ENCODE measurements at regions not wholly inside any gene's neighbourhood (a gene's known extent, or its start where the extent isn't known, plus 50 kb on each side); places are given as distances from the start of the nearest gene placed in this dataset.

- ATAC-seq (no peak), DNase-seq (ENCODE audit: low read depth, low spot score) (no peak), FAIRE-seq (no peak)
- in situ Hi-C loops (cut with MboI) (no loop called here), intact Hi-C loops (cut with micrococcal nuclease; ENCODE audit: unreplicated experiment) (no loop called here)
- Histone ChIP-seq H3K4me2 (ENCODE audit: control insufficient read depth, insufficient read depth) (no peak overlapping the region), H4K20me1 (ENCODE audit: control insufficient read depth, insufficient read depth) (no peaks in the 10 kb centered on the region), H3K9me3 (replicated peaks; ENCODE audit: control insufficient read depth, insufficient read depth, low read length) (no peaks in the 10 kb centered on the region), H3K9ac (ENCODE audit: control insufficient read depth, insufficient read depth, low read length) (no peak overlapping the region), H3K4me3 (no peak overlapping the region), H3K36me3 (ENCODE audit: control insufficient read depth in 2 of 2, insufficient read depth in 2 of 2, low read length in 1 of 2) (no peaks in the 10 kb centered on the region), H3K27ac (ENCODE audit: control insufficient read depth, insufficient read depth) (no peak overlapping the region), H2AFZ (ENCODE audit: control insufficient read depth, low read depth, low read length) (no peak overlapping the region), H3K27me3 (replicated peaks in 1 of 2; ENCODE audit: control insufficient read depth in 2 of 2, insufficient read depth in 2 of 2, low read length in 1 of 2) (no peaks in the 10 kb centered on the region), H3K4me1 (ENCODE audit: control insufficient read depth, insufficient read depth, low read length) (no peaks in the 10 kb centered on the region), H3K79me2 (ENCODE audit: control insufficient read depth, insufficient read depth, low read length) (no peaks in the 10 kb centered on the region)
- no peak for TF ChIP-seq TCF7 (IDR thresholded peaks at IDR 0.05; ENCODE audit: borderline replicate concordance)
- 0% methylated on average over 5 of the region's 5 CpGs for WGBS (ENCODE audit: insufficient coverage, insufficient replicate concordance, low lambda C conversion rate, missing lambda C conversion rate)
- ChIA-PET POLR2A (no interaction called here), CTCF (no interaction called here), SMC1A (ENCODE audit: uncharacterized antibody, unreplicated experiment) (no interaction called here), RAD21 (ENCODE audit: unreplicated experiment) (no interaction called here)
- BruUV-seq (replicated peaks): no TSS peak
Measured at GRCh38 chr2:18467749-18468360, 92.6 kb downstream of the RDH14 start.

DNA sequence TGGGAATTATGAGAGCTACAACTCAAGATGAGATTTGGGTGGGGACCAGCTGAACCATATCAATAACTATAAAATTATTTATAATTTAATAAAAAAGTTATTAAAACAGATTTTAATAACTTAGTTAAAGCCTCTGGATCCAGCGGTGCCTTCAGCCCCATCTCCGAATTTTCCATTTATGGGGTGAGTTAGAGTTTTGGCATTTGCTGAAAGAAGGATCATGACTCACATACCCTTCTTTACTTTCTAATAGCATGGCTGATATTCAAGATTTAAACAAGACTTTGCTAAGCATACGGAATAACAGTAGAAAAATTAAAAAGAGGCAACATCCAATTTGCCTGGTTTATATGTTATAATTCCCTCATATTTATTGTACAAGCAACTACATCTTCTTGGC lies 94.5 kb downstream of the RDH14 start:
- in situ Hi-C loops (cut with MboI) (no loop called here), intact Hi-C loops (cut with micrococcal nuclease; ENCODE audit: unreplicated experiment) (no loop called here)
- RAD21 ChIA-PET (ENCODE audit: unreplicated experiment): no interaction called here
- CTCF ChIA-PET: interaction anchor here (1.6 kb wide), 1 partner anchor 34 kb away, joined by 3 read pairs; no protein-coding TSS in a partner anchor
- DNase-seq (ENCODE audit: low read depth, low spot score) (no peak), ATAC-seq (no peak), FAIRE-seq (no peak)
- Histone ChIP-seq H3K4me3 (no peak overlapping the region), H3K36me3 (ENCODE audit: control insufficient read depth in 2 of 2, insufficient read depth in 2 of 2, low read length in 1 of 2) (no peaks in the 10 kb centered on the region), H4K20me1 (ENCODE audit: control insufficient read depth, insufficient read depth) (no peaks in the 10 kb centered on the region), H3K27ac (ENCODE audit: control insufficient read depth, insufficient read depth) (no peak overlapping the region), H3K4me1 (ENCODE audit: control insufficient read depth, insufficient read depth, low read length) (no peaks in the 10 kb centered on the region), H3K9ac (ENCODE audit: control insufficient read depth, insufficient read depth, low read length) (no peak overlapping the region), H3K79me2 (ENCODE audit: control insufficient read depth, insufficient read depth, low read length) (no peaks in the 10 kb centered on the region), H3K9me3 (replicated peaks; ENCODE audit: control insufficient read depth, insufficient read depth, low read length) (no peaks in the 10 kb centered on the region), H2AFZ (ENCODE audit: control insufficient read depth, low read depth, low read length) (no peak overlapping the region), H3K4me2 (ENCODE audit: control insufficient read depth, insufficient read depth) (no peak overlapping the region), H3K27me3 (replicated peaks in 1 of 2; ENCODE audit: control insufficient read depth in 2 of 2, insufficient read depth in 2 of 2, low read length in 1 of 2) (no peaks in the 10 kb centered on the region)
- POLR2A ChIA-PET: no interaction called here
- SMC1A ChIA-PET (ENCODE audit: uncharacterized antibody, unreplicated experiment): interaction anchor here (1.4 kb wide), 1 partner anchor 33 kb away, joined by 3 read pairs; no protein-coding TSS in a partner anchor
- 22% methylated on average over 3 of the region's 3 CpGs for WGBS (ENCODE audit: insufficient coverage, insufficient replicate concordance, low lambda C conversion rate, missing lambda C conversion rate)
- BruUV-seq (replicated peaks): no TSS peak
- no peak for TF ChIP-seq CREB1 (IDR thresholded peaks at IDR 0.05; ENCODE audit: low read depth)
- TF ChIP-seq SMC3 (IDR thresholded peaks at IDR 0.05; ENCODE audit: borderline replicate concordance, low read length): no peak
- TF ChIP-seq MXI1 (IDR thresholded peaks at IDR 0.05; ENCODE audit: low read depth, low read length): no peak
- TF ChIP-seq E2F8 (IDR thresholded peaks at IDR 0.05; ENCODE audit: low read depth, partially characterized antibody): no peak
- no peak for TF ChIP-seq BHLHE40 (IDR thresholded peaks at IDR 0.05; ENCODE audit: borderline replicate concordance in 1 of 2, low read depth in 2 of 2, low read length in 1 of 2)
- TF ChIP-seq CUX1 (IDR thresholded peaks at IDR 0.05; ENCODE audit: insufficient replicate concordance, low read depth, low read length): no peak
- no peak for TF ChIP-seq HDAC2 (IDR thresholded peaks at IDR 0.05)
- no peak for TF ChIP-seq BCL11A (IDR thresholded peaks at IDR 0.05; ENCODE audit: low read depth, low read length)
- TF ChIP-seq ZNF384 (IDR thresholded peaks at IDR 0.05; ENCODE audit: borderline replicate concordance, low read depth, low read length): no peak
